ENCODE measurements at regions not wholly inside any gene's neighbourhood (a gene's known extent, or its start where the extent isn't known, plus 50 kb on each side); places are given as distances from the start of the nearest gene placed in this dataset.

DNA sequence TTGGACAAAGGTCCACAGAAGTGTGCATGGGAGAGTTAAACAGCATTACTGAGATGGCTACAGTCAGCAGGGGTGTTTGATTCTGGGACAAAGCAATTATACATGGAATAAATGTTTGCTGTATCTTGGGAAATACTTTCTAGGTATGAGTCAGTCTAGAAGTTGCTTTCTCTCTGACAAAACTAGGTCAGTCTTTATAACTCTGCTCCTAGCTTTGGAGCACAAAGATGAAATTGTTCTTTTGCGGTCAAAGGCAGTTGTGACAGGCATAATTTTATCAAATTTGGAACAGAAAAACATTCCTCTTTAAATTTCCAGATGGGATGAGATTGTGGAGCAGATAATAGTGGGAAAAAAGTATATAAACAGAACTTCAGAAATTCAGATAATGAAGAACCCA lies 1045.4 kb upstream of the MIR17HG start:
- no peak for TF ChIP-seq CTCF (IDR thresholded peaks at IDR 0.05)
- no peak overlapping the region for H3K9ac ChIP-seq
- no peak overlapping the region for H3K27ac ChIP-seq
- H3K4me2 ChIP-seq (ENCODE audit: low read length) = no peak overlapping the region
- no peaks in the 10 kb centered on the region for H3K36me3 ChIP-seq (ENCODE audit: control insufficient read depth, insufficient read depth, low read length)
- H3K4me3 ChIP-seq (ENCODE audit: low read depth, low read length) = no peak overlapping the region
- no peaks in the 10 kb centered on the region for H3K79me2 ChIP-seq
- no peaks in the 10 kb centered on the region for H3K4me1 ChIP-seq
- H2AFZ ChIP-seq = no peak overlapping the region
- H3K27me3 ChIP-seq (ENCODE audit: control insufficient read depth, insufficient read depth, low read length) = no peaks in the 10 kb centered on the region
- no peaks in the 10 kb centered on the region for H3K9me3 ChIP-seq (ENCODE audit: control insufficient read depth, low read length)

GRCh38 chr13:90305796-90306195 lies 1041.7 kb upstream of the MIR17HG start:
- no peak for TF ChIP-seq CTCF (IDR thresholded peaks at IDR 0.05)
- no peak overlapping the region for H3K4me3 ChIP-seq (ENCODE audit: low read depth, low read length)
- no peak overlapping the region for H3K9ac ChIP-seq
- H3K27me3 ChIP-seq (ENCODE audit: control insufficient read depth, insufficient read depth, low read length) = no peaks in the 10 kb centered on the region
- no peaks in the 10 kb centered on the region for H3K79me2 ChIP-seq
- H3K27ac ChIP-seq = no peak overlapping the region
- no peaks in the 10 kb centered on the region for H3K36me3 ChIP-seq (ENCODE audit: control insufficient read depth, insufficient read depth, low read length)
- no peaks in the 10 kb centered on the region for H3K9me3 ChIP-seq (ENCODE audit: control insufficient read depth, low read length)
- no peak overlapping the region for H3K4me2 ChIP-seq (ENCODE audit: low read length)
- no peak overlapping the region for H2AFZ ChIP-seq
- no peaks in the 10 kb centered on the region for H3K4me1 ChIP-seq

GRCh38 chr13:90307136-90307535 lies 1040.4 kb upstream of the MIR17HG start:
- Histone ChIP-seq H3K9ac (no peak overlapping the region), H3K27ac (no peak overlapping the region), H3K4me3 (ENCODE audit: low read depth, low read length) (no peak overlapping the region), H2AFZ (no peak overlapping the region), H3K9me3 (ENCODE audit: control insufficient read depth, low read length) (no peaks in the 10 kb centered on the region), H3K4me2 (ENCODE audit: low read length) (no peak overlapping the region), H3K27me3 (ENCODE audit: control insufficient read depth, insufficient read depth, low read length) (no peaks in the 10 kb centered on the region), H3K79me2 (no peaks in the 10 kb centered on the region), H3K36me3 (ENCODE audit: control insufficient read depth, insufficient read depth, low read length) (no peaks in the 10 kb centered on the region), H3K4me1 (no peaks in the 10 kb centered on the region)
- no peak for TF ChIP-seq CTCF (IDR thresholded peaks at IDR 0.05)

- no peaks in the 10 kb centered on the region for H3K9me3 ChIP-seq (ENCODE audit: control insufficient read depth, low read length)
- H3K9ac ChIP-seq = no peak overlapping the region
- H3K36me3 ChIP-seq (ENCODE audit: control insufficient read depth, insufficient read depth, low read length) = no peaks in the 10 kb centered on the region
- no peaks in the 10 kb centered on the region for H3K27me3 ChIP-seq (ENCODE audit: control insufficient read depth, insufficient read depth, low read length)
- H3K4me1 ChIP-seq = no peaks in the 10 kb centered on the region
- H3K79me2 ChIP-seq = no peaks in the 10 kb centered on the region
- no peak for TF ChIP-seq CTCF (IDR thresholded peaks at IDR 0.05)
- no peak overlapping the region for H3K27ac ChIP-seq
- H3K4me3 ChIP-seq (ENCODE audit: low read depth, low read length) = no peak overlapping the region
- no peak overlapping the region for H2AFZ ChIP-seq
- H3K4me2 ChIP-seq (ENCODE audit: low read length) = no peak overlapping the region
Measured at GRCh38 chr13:90308249-90308648, 1039.2 kb upstream of the MIR17HG start.

DNA sequence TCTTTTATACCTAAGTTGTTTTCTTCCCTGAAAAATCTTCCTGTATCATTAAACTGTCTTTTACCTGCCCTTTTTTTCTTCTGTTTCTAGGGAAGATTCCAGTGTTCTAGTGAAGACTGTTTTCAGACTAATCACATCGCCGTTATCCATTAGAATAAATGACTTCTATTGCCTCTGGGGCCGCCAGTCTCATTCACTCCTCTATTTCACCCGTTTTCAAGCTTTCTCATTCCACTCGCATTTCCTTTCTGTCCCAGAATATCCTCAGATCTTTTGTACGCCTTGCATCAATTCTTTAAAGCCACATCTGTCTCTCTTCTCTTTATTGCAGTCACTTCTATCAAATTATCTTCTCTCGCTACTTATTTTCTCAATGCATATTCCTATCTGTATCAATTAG lies 1035.6 kb upstream of the MIR17HG start:
- no peak for TF ChIP-seq CTCF (IDR thresholded peaks at IDR 0.05)
- Histone ChIP-seq H3K4me3 (ENCODE audit: low read depth, low read length) (no peak overlapping the region), H3K27ac (no peak overlapping the region), H3K36me3 (ENCODE audit: control insufficient read depth, insufficient read depth, low read length) (no peaks in the 10 kb centered on the region), H3K79me2 (no peaks in the 10 kb centered on the region), H3K4me1 (no peaks in the 10 kb centered on the region), H3K27me3 (ENCODE audit: control insufficient read depth, insufficient read depth, low read length) (no peaks in the 10 kb centered on the region), H3K9ac (no peak overlapping the region), H2AFZ (no peak overlapping the region), H3K4me2 (ENCODE audit: low read length) (no peak overlapping the region), H3K9me3 (ENCODE audit: control insufficient read depth, low read length) (no peaks in the 10 kb centered on the region)

Data from parathyroid adenoma (tissue), 2 donors.